Astrocyte (in vitro differentiated cells and primary cell): ENCODE measurements at regions not wholly inside any gene's neighbourhood (a gene's known extent, or its start where the extent isn't known, plus 50 kb on each side); places are given as distances from the start of the nearest gene placed in this dataset.

Experiments used
- CTCF ChIP-seq: IDR thresholded peaks from 2 replicates; pipeline ENCODE4 v1.5.1; 2011; ENCODE audit warnings: low read depth, mild to moderate bottlenecking, inconsistent platforms, low read length, moderate library complexity; ENCODE audit not compliant: insufficient read depth
- EZH2 ChIP-seq: IDR thresholded peaks from 2 replicates; pipeline ENCODE4 v1.6.1; 2012; ENCODE audit warnings: mild to moderate bottlenecking, low read length, inconsistent platforms; ENCODE audit not compliant: insufficient read depth

- no peak for TF ChIP-seq CTCF
- TF ChIP-seq EZH2, result no peak
These were observed 68.1 kb upstream of the DLG1 start for GRCh38 chr3:197366301-197367044.
